T1000 (cell line): ENCODE measurements at regions not wholly inside any gene's neighbourhood (a gene's known extent, or its start where the extent isn't known, plus 50 kb on each side); places are given as distances from the start of the nearest gene placed in this dataset.

ENCODE experiments used
- DNase-seq: peaks from one replicate; lab custom pipeline; 2025; ENCODE audit warnings: mixed read lengths; lab: John Stamatoyannopoulos, UW

DNA sequence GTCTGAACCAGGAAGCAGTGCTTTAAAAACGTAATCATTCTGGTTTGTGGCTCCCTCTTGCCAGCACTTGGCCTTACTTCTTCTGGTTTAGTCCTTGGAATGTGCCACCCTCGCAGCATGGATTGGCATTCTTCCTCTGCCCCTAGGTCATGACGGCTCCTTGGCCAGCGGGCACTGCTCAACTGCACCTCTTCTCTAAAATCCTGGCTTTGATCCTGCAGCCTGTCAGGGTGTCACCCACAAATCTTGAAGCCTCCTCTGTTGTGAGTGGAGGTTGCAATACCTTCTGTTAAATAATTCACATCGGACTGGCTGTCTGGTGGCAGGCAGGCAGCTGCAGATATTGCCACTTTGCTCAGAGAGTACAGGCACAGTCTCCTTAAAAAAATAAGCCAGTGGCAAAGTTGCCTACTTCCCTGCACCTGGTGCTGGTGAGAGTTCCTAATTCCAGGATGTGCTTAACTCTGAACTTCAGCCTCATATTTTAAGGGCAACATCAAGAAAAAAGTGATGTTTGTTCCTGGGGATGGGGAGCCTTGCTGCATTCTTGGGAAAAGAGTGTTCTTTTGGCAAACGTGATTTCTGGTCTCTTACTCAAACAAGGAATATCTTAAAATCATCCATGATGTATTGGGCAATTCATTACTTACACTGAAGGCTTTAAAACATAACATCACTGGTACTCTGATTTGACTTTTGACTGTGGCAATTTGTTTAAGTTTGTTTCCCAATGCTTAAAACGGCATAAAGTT is 179.8 kb downstream of the FOXA2 start:
- DNase-seq, result no peak

DNA sequence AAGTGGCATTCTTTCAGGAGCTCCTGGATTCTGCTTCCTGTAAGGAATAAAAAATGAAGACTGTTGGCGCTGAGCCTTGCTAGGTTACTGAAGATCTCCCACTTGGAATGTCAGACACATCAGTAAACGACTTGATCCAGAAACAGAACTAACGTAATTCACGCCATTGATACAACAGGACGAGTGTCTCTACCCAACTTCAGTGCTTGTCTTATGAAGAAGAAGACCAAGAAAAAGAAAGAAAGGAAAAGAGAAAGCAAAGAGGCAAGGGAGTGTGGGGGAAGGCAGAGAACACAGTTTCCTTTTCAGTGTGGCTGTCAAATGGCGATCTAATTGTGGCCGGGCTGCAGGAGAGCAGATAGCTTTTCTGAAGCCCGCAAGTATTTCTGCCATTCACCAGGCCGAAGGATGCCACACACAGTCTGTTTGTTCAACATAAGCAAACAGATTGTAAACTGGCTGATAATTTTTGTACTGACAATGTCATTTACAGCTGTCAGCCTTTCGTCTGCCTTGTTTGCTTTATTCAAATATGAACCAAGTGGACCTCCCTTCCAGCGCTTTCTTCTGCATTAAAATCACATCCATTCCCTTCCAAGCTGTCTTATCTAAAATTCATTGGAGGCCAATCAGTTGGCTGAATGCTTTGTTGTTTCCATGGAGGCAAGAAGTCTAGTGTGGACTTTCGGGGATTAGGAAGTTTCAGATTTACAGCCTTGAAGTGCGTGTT is 180.6 kb downstream of the FOXA2 start:
- no peak for DNase-seq

DNA sequence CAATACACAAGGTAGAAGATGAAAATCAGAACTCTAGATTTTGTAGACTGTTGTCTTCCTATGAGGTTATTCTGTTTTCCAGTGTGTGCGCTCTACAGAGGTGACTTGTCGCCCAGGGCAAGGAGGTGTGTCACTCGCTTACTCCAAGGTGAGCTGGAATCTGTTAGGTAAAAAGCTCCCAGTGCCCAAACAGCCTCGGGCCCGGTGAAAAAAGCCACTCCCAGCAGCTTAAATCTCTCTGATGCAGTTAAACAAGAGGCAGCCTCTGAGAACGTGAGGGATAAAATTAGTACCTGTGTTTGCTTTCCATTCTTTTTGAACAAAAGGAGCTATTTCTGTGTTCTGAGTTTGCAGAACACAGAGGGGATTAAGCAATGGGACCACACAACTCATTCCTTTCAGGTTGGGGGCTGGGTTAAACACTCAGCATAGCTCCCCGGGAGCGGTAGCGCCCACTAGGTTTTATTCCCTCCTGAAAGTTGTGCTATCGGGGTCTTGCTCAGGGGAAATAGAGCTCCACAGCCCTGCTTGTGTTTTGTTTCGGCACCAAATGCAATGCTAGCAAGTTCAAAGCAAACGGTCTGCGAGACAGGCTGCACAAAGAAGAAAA is 181.2 kb downstream of the FOXA2 start:
- DNase-seq, result no peak

DNA sequence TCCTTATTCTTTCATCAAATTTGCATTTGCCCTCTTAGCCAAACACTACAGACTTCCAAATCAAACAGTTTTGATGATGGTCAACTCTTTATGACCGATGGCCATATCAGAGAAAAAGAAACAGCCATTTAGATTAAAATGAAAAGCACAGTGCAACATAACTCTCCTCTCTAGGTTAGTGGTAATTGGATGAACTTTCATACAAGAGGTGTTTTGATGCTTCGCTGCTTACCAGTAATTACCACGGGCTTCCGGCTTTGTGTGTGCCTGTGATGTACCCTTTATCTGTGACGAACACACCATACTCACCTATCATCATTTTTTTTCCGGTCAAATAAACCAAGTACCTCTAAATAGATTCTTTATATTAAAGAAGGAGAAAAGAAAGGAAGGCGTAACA is 181.8 kb downstream of the FOXA2 start:
- DNase-seq, result no peak

DNA sequence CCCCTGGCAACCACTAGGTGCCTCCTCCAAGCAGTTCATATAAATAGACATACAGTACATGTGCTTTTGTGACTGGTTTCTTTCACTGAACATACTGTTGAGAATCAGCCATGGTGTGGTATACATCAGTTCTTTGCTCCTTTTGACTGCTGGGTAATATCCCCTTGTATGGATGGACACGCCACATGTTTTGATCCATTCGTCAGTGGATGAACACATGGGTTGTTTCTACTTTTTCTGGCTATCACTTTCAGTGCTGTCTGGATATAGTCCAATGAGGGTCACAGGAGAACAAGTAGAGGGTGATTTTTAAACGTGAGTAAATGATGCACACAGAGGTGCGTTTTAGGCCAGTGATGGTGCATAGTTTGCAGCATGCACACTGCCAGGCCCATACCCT is 183.9 kb downstream of the FOXA2 start:
- no peak for DNase-seq

DNA sequence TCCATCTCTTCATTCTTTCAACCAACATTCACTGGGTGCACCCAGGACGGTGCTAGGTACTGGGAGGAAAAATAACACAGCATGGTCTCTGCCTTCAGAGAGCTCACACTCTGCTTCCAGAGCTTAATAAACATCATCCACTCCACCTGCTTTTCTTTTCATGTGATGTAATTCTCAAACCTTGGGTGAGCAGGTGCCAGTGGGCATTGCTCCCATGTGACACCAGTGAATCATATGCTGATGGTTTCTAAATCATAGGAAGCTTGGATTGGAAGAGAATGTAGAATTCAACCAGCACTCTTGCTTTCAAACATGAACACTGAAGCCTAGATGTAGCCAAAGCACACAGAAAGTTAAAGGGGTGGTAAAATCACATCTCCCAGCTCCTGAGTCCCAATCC is 189.8 kb downstream of the FOXA2 start:
- no peak for DNase-seq

DNA sequence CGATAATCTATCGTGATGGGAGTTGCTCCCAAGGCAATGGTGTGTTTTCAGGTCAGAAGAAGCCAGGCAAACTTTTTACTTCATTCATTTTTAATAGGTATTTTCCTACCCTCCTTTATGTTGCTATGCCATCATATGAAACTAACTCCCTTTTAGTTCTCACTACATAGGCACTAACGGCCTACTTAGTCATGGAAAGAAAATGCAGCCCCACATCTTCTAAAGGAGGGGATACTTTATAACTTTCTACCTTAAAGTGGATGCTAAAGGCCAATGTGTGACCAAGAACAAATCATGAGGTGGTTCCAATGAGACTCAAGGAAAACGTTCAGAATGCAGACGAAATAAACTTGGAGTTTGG is 193.8 kb downstream of the FOXA2 start:
- no peak for DNase-seq

DNA sequence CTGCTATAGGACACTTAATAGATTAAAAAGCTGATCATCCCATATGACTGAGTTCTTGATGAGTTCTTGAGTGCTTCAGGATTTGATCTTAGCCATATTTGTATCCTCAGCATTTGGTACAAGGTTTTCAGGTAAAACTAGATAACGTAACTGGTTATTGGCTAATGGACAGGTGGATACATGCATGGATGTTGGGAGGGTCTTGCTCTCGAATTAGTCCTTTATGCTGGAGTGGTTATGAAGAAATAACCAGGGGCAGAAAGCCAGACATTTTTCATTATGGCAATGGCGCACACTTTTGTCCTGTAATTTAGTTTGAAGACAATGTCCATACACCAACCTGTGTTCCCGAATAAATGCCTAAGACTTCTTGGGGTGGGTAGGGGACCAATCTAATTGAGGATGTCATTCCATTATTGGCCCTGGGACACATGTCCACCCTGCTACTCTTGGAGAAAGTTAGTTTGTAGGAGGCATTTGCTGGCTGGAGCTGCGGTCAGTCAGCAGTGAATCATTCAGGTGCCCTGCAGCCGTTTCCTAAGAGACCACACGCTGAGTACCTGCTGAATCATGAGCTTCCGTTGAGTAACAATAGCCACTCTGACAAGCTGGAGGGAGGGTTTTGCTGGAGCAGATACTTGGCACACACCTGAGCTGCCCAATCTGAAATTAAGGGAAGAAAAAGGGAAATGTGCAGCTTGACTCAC is 194.4 kb downstream of the FOXA2 start:
- DNase-seq, result no peak

DNA sequence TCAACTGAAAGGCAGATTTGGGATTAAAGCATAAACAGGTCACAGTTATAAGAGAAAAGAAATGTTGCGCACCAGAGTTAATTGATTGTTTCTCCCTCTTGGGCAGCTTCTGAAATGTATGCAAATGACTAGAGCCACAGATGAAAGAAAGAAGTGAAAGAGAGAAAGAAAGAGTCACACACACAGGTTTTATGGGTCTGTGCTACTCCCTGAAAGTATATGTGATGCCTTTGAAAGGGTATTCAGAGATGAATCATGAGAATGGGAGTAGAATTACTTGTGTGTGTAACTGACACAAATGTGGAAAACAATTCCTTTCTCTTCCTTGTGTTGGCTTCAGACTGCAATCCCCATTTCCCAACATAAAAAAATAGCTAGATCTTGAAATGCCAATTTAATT is 196.9 kb downstream of the FOXA2 start:
- no peak for DNase-seq

DNA sequence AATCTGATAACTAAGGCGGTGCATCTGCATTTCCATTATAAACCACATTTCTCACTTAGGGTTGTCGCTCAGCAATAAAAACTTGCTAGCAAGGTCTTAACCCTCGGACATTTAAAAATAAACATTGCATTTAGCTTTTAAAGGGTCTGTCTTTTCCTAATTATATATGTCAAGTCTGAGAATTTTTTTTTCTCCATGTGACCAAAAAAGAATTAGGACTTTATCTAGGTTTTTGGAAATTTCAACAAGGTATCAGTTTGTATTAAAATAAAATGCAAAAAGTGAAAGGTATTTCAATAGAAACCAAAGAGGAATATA is 198.1 kb downstream of the FOXA2 start:
- no peak for DNase-seq

DNA sequence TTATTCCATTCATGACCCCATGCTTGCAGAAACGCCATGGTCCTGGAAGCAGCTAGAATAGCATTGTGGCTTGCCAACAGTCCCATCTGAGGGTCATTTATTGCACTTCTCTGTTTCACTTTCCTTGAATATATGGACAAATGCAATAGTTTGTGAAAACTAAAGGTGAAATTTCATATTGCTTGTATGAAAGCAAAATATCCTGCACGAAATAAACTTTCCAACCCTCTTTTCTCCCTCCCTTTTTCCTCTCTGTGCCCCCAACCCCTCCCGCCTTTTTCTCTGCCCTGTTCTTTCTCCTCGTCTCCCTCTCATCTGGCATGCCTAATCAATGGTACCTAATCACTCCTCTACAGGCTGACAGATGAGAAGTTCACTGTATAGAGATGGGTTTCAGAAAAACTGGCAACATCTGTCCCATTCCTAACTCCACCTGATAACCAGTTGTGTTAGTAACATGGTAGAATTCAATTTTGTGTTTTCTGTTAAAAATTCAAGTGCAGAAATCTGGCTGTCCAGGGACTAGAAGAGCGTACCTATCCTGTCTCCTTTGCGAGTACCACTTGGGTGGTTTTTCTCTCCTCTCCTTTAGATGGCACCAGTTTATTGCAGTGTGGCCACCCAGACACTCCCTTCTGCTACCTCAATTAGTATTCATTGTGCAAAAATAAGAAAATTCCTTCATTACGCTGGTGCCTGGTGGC is 198.6 kb downstream of the FOXA2 start:
- DNase-seq, result no peak

DNA sequence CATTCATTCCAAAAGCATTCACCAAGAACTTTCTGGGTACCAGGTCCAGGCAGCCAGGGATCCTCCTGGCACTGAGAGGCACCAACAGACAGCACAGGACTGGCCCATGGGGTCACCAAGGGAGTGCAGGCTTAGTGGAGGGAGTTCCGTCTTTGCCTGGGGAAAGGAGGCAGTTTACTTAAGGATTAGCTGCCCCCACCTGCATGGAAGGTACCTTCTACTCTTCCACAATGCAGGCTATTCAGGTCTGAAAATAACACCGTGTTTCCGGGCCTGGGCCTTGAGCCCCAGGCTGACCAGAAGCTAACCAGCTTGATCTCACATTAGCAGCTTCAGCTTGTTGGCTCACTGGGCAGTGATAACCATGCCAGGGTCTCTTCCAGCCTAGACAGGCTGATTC is 199.4 kb downstream of the FOXA2 start:
- DNase-seq, result no peak

DNA sequence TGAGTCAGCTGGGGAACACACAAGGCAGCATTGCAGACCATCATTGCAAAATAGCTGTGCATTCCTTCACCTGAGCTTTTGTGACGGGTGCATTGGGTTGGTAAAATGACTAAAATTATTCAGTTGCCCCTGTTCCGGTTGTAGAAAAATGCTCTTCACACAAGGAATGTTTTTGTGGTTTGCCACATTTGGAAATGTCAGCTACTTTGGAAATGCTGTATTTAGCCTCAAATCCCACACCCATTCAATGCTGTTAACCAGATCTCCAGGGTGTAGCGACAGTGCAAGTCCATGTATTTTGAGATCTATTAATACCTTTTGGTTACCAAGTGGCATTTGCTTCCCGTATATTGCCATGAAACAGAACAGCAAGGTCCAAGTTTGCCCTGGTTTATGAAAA is 201.2 kb downstream of the FOXA2 start:
- DNase-seq, result no peak

DNA sequence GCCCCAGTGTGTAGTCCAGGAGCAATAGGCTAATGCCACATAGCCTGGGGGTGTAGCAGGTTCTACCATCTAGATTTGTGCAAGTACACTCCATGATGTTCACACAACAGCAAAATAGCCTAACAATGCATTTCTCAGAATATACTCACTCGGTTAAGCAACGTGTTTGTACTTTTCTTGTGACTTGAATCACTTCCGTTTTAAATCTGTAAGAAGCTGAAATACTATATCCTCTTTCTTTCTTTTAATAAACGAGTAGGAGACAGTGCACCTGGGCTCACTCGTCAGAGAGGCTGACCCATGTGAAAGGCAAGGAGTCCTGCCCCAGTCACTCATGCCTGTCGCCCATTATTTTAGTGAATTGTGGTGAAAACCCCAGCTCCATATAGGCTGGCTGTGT is 201.6 kb downstream of the FOXA2 start:
- DNase-seq, result no peak

DNA sequence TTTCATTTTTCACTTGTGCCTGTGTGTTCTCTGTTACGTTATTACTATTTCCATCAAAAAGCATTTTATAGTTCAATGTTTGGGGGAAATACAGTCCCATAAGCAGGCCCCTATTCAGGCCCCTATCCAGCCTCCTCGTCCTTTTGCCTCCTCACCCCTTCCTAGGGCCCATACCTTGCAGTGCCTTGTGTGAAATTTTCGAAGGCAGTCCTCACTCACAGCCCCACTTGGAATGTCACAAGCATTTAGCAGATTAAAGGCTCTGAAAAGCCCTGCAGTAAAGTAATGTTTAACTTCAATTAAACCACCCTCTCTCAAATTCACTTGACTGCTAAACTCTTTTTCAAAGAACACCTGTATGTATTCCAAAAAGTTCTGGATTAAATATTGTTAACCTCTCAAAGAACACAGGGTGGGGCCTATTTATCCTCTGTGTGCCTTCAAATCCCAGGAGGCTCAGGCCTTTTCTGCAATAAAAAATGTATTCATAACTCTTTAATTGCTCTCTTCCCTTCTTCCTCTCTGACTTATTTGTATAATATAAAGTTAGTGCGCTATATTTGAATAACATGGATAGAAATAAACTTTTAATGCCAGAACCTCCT is 202.5 kb downstream of the FOXA2 start:
- no peak for DNase-seq

DNA sequence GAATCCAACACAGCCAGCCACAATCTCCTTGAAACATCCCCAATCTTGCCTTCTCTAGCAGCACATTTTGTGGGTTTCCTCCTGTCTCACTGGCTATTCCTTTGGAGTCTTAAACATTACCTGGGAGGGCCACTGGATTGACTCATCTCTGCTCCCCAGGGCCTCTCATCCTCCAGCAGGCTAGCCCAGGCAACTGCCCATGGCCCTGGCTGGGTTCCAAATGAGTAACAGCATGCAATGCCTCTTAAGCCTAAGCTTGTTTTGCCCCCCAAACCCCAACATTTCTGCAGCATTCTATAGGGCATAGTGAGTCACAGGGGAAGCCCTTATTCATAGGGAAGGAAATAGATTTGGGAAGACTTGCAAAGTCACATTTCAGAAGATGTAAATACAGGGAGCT is 204.9 kb downstream of the FOXA2 start:
- DNase-seq, result peak; percentile 26

DNA sequence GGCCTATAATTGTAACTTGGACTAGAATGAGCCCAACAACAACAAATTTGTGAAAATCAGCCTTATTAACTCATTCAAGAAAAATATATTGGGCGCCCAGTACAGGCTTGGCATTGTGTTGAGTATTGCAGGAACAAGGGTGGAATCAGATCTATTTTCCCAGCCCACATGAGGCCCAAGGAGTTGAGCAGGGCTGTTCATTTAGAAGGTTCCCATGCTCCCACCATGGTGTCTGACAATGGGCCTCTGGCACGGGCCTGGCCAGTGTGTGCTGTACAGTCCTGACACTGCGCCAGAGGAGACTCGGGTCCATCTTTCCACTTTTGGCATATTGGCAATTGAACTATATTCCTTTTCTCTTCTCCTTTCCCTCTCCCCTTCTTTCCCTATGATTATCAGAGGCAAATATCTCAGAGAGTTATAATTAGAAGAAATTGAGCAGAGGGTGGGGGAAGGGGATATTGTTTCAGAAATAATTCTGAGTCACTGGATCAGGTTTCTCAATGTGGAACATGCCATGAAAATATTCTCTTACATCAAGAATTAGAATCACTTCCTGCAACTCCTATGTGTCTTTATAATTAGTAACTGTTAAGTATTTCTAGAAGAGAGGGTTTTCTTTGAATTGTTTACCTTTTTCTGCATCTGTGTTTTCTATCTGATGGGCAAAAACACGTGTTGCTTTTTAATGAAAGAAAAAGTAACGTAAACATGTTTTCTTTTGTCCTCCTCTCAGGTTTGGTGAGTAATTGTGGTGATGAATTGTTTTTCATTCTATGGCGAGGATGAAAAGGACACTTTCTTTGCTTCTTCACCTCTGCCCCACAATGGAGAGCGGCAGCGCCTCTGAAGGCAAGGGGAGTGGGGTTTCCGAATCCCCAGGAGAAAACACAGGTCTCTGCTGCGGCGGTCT is 209.4 kb downstream of the FOXA2 start:
- no peak for DNase-seq

DNA sequence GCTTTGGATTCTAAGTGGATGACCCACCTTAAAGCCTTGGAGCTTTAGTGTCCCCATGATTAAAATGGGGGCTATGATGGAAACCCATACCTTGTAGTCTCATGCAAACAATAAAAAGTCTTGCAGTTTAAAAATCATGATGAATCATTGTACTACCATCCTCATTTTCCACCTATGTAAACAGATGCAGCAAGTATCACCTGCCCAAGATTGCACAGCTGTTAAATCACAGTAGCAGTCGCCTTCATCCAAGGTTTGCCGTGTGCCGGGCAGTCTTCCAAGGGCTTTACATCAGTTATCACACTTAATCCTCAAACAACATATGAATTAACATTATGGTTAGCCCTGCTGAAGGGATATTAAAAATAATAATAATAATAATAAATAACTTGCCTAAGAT is 210.3 kb downstream of the FOXA2 start:
- no peak for DNase-seq

DNA sequence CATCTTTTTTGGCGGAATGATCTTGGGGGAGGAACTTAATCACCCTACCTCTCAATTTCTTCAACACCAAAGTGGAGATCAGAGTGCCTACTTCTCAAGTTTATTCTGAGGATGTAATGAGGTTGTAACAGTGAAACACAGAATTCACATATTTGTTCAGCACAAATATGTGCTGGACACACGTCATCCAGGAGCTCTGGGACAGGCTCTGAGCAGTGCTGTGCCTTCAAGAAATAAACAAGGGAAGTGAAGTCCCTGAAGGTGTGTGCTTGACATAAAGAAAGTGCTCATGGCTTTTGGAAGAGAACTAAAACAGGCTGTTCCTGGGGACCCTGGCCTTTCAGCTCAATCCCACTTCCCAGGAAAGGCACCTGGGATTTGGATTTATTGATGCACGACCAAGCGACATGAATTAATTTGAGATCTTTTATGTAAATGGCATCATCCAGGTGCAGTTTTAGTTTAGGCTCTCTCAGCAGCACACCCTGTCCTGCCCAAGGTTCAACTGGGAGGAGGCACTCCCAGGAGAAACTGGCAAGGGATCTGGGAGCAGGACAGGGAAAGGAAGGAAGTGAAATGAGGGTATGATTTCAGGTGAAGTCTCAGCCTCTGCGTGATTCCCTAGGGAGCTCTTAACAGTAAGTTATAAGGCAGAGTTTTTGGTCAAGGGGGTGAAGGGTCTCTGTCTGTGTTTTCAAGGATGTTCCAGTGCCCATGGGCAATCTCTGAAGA is 211.0 kb downstream of the FOXA2 start:
- no peak for DNase-seq

DNA sequence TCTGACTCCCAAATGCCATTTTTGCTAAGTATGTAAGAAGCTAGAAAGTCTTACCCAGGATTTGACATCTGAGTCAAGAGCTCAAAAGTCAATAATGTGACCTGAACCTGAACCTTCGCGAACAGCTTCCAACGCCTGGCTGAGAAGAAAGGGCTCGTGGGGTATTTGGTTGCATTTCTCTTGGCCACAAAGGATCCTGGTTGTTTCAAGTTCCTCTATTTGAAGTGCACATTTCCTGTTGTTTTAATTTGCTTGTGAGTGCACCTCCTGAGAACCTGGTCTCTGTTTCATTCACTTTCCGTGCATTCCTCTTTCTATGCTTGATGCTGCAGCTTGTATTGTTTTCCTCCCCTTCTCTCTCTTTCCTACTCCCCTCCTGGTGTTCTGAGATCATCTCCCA is 212.5 kb downstream of the FOXA2 start:
- no peak for DNase-seq
